T follicular helper cell (primary cell): ENCODE measurements at regions not wholly inside any gene's neighbourhood (a gene's known extent, or its start where the extent isn't known, plus 50 kb on each side); places are given as distances from the start of the nearest gene placed in this dataset.

Experiments
- DNase-seq: peaks from one replicate; pipeline ENCODE4 v3.0.0-alpha.2; 2020; ENCODE audit warnings: low read depth

- DNase-seq, result no peak
These were observed 343.0 kb upstream of the PODXL start for GRCh38 chr7:131899271-131900030.

GRCh38 chr7:131898418-131898817 lies 342.0 kb upstream of the PODXL start:
- DNase-seq, result no peak

DNA sequence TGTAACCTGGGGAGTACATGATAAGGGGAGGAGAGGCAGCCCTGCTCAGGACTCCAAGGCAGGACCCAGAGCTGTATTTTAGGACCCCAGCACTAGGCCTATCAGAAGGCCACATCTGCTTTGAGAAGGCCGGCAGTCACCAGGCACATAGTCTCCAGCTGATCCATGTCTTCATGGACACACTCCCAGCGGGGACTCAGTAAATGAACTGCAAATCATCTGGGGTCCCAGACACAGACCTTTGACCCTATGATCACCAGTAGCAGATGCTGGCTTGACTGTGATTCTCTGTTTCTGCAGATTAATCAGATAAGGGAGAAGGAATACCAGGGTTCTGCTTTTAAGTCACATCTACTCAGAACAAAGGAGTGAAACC lies 341.4 kb upstream of the PODXL start:
- DNase-seq, result no peak

DNA sequence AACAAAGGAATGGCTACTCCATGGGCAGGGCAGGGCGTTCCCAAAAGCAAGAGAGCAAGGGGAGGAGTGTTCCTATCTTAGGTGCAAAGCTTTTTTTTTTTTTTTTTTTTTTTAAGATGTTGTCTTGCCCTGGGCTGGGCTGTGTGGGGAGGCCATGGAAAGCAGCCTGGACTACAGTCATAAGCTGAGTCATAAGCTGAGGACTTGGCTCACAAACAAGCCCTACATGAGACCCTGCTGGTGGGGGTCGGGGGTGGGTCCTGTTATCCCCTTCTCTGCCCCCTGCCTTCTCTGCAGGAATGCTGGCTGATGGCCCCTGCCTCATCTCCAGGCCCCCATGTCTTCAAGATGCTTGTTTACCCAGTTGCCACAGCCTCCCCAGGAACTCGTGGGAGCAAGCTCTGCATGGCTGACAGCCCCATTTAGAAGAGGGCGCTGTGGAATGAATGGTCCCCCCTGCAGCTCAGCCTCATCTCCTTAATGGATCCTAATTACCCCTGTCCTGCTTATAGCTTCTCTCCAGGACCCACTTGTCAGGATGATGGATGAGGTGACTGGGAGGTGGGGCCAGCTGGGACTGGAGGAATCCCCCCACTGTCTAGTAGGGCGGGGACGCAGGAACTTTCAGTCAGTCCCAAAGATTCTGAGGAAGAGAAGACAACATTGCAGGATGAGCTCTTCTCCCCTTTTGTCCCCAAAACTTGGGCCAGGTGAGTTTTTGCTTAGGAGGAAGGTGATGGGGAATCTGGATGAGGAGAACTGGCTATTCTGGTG lies 340.8 kb upstream of the PODXL start:
- no peak for DNase-seq

DNA sequence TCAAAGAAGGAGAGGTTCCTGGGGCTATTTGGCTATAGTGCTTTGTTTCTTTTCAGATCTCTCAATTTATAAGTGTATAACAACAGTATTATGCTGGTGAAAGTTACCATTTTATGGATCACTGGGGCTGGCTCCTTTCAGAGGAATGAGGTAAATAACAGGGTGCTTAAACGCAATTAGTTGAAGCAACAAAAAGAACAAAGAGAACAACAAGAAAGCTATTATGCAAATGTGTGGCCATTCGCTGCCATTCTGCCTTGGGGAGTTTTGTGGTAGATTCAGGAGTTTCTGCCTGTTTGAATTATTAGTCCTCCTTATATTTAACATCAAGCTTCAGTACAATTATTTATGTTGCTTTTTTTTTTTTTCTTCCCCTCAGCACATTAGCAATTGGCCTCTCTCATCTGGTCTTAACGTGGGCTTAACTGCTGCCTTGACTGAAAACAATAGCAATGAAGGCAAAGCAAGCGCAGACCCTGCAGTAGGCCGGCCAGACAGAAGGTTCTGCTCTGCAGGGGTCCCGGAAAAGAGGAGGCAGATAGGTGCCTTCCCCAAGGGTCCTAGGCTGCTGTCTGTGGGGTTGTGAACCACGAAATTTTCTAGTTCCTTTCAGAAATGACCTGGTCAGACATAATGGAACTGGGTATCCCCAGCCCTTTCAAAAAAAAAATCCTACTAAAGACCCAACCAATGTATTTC lies 339.9 kb upstream of the PODXL start:
- DNase-seq, result no peak

GRCh38 chr7:131895541-131896164 lies 339.2 kb upstream of the PODXL start:
- no peak for DNase-seq

GRCh38 chr7:131893631-131894340 lies 337.4 kb upstream of the PODXL start:
- DNase-seq, result no peak

DNA sequence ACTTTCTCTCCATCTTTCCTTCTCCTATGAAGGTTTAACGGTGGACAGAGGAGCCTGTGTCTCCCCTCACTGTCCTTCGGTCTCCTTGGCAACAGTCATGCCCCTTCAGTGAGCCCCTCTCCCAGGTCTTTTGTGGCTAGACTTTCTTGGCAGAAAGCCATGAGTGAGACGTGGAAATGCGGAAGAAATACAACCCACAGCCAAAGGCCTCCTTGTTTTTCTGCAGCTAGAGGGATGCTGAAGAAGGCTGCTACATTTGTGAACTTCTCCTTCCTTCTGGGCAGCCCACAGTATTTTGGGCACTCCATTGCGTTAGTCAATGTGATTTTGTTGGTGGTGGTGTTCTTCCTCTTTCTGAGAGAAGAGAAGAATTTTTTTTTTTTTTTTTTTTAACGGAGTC lies 333.7 kb upstream of the PODXL start:
- DNase-seq, result no peak

DNA sequence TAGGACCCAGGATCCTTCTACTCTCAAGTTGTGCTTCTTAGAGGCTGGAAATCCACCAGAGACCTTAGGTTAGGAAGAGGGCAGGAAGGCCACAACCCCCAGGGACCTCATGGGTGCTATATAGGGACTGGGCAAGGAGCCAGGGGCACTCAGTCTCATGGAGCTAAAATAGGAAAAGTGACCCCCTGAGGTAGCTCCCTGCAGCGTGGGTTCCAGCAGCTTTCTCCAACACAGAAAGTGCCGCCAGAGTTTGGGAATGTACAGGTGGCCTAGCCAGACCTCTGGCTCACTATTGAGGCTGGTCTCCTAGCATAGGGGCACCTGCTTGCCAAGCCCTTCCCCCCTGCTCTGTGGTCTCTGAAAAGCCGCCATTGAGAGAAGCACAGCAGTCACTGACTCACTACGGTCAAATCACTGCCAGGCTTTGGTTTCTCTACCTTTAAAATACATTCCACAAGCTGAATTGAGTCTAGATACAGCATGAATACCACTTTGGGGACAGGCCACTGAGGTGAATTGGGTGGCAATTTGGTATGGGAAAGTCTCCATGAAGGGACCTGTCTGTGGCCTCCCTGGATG lies 333.2 kb upstream of the PODXL start:
- no peak for DNase-seq

DNA sequence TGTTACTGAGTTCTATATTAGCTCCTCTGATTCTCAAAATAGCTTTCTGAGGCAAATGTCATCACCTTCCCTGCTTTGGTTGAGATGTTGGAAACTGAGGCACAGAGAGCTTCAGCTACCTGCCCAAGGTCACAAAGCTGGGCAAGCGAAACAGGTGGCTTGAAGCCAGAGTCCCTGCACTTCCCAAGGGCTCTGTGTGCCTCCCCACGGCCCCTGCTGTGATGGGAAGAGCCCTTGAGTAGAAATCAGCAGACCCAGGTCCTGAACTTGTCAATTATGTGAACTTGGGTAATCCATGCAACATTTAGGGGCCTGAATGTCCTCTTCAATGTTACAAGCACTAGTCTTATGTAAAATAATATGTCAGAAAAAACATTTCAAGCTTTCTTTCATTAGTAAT lies 327.3 kb upstream of the PODXL start:
- no peak for DNase-seq

DNA sequence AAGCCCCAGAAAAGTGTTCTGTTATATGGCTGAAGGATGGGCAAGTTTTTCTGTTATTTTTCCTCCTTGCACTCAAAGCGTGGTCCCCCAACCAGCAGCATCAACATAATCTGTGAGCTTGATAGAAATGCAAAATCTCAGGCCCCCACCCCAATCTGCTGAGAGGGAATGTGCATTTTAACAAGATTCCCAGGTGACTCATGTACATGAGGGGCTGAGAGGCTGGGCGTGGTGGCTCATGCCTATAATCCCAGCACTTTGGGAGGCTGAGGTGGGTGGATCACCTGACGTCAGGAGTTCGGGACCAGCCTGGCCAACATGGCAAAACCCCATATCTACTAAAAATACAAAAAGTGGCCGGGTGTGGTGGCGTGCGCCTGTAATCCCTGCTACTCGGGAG lies 326.8 kb upstream of the PODXL start:
- no peak for DNase-seq

DNA sequence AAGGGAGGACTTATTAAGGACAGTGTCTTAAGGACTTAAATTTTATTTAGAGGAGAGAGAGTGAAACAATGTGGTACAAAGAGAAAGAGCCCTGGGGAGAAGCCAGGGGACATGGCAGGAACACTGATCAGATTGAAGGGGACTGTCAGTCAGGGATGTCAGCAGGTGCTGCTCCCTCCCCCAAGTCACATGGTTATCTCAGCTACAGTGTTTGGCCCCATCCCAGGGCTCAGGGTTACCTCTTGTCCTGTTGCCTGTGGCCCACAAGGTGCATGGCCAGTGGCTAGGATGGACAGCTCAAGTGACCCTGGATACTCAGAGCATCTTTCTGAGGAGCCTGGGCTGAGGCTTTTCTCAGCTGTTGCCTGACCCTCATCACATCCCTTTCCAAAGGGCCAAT lies 325.9 kb upstream of the PODXL start:
- DNase-seq, result no peak

DNA sequence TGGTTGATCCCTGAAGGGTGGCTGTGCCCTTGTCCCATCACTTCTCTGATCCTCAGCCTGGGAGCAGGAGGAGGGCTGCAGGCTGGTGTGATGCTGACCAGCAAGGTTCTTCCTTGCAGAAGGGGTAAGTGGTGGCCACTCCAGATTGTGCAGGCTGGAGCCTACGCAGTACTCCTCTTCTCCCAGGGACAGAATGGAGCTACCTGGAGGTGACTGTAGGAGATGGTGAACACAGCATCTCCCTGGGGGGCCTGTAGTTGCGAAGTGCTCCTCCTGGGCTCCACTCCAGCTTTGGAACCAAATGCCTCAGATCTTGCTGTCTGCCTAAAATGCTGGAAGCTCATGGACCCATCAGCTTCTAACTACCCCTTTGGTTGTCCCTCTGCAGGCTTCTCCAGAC lies 323.6 kb upstream of the PODXL start:
- no peak for DNase-seq

GRCh38 chr7:131879424-131879823 lies 323.0 kb upstream of the PODXL start:
- no peak for DNase-seq

DNA sequence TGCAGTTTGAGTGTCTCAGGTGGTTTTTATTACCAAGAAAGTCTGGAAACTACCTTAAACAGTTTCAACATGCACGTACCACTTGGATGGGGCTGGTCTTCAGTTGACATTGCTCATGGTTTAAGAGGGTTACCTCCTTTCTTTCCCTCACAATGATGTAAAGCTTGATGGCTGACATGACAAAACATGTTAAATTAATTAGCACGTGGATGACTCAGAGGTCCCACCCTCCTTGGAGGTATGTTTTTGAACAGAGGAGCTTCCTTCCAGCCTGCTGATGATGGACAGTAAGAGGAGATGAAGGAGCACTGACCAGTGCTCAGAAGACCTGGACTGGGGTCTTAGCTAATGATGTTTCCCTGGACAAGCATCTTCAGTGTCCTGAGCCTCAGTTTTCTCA lies 322.3 kb upstream of the PODXL start:
- DNase-seq, result no peak

GRCh38 chr7:131873581-131873980 lies 317.2 kb upstream of the PODXL start:
- no peak for DNase-seq

DNA sequence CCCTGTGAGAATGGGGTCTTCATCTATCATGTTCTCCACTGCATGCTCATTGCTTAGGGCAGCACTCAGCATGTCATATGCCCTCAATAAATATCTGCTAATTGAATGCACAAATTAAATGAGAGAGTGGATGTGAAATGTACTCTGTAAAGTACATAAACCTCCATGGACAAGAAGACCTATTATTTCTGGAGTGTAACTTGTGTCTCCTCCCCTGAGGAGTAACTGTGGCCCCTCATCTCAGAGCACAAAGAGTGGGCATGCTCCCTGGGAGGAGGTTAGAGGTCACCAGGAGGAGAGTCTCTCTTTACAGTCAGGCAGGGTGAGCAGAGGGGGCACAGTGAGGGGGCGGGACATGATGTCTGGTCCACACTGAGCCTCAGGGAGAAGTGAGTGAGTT lies 313.6 kb upstream of the PODXL start:
- DNase-seq, result no peak

DNA sequence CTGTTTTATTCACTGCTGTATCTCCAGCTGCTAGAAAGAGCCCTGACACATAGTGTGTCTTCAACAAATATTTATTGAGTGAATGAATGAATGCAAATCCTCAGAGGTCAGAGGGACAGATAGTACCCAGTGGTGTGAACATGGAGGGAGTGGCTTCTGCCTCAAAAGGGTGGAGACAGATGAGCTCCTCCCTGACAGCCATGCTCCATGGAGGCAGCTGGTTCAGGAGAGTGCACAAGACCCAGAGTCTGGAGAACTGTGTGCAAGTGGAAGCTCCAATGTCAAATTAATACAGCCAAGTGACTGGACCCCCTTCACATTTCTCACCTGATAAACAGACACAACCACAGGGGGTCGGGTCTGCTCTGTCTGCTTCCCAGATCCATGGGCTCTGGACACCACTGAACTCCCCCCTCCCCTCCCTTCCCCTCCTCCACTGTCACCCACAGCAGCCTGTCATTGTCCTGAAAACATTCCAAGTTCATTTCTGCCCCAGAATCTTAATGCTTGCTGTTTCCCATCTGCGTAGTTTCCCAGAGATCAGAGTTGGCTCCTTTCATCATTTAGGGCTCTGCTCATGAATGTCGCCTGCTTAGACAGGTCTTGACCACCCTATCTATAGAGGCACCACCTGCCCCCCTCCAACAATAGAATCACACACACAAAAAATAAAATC lies 312.9 kb upstream of the PODXL start:
- no peak for DNase-seq

DNA sequence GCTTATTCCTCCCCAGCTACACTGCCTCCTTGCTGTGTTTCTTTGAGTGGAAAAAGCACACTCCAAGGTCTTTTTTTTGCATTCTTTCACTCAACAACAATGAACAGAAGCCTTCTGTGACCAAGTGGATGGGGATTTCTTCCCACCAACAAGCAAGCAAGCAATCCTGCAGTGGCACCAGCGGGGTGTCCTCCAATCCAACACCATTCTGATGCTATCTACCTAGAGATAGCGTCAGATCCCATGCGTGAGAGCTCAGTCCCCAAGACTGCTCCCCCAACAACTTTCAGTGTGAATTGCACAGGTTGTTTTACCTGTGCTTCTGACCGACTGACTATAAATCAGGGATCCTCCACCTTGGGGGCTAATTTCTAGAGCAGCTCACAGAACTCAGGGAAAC lies 311.0 kb upstream of the PODXL start:
- DNase-seq, result no peak

DNA sequence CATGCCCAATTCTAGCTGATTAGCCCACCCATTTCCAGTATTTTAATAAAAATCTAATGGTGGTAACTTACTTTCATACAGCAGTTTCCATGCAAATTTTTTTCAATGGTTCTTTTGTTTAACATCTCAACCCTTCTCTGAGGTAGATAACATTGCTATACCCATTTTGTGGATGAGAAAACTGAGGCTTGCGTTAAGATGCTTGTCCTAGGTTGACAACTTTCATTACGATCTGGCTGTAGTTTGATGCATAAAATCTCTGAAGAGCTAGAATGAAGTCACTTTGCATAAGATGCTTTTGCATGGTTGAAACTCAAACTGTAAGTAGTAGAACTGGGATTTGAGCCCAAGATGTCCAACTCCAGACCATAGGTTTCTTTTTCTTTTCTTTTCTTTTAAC lies 309.5 kb upstream of the PODXL start:
- no peak for DNase-seq
